Gastroesophageal sphincter (tissue), 3 donors: ENCODE measurements at regions not wholly inside any gene's neighbourhood (a gene's known extent, or its start where the extent isn't known, plus 50 kb on each side); places are given as distances from the start of the nearest gene placed in this dataset.

Experiments used
- EP300 ChIP-seq: sonication (generic); formaldehyde crosslinking; IDR thresholded peaks from one replicate; pipeline ENCODE4 v1.6.1; 2017; ENCODE audit warnings: antibody characterized with exemption, mild to moderate bottlenecking
- POLR2A ChIP-seq, 2 donors: fragments of 450-650 bp; IDR thresholded peaks; one replicate each; pipeline ENCODE4 v1.6.1; 2017; ENCODE audit warnings: antibody characterized with exemption in 2 of 2, mild to moderate bottlenecking in 2 of 2, moderate library complexity in 1 of 2
- TF ChIP-seq, protein P1 (sequence below), 4 experiments: fragments of 200-600 bp in 2 of 4; fragments of 450-650 bp in 2 of 4; sonication (generic) in 1 of 4; IDR thresholded peaks; one replicate each; pipeline ENCODE4 v1.5.1; 2017 to 2019; ENCODE audit warnings: antibody characterized with exemption in 4 of 4, mild to moderate bottlenecking in 2 of 4, moderate library complexity in 2 of 4

DNA sequence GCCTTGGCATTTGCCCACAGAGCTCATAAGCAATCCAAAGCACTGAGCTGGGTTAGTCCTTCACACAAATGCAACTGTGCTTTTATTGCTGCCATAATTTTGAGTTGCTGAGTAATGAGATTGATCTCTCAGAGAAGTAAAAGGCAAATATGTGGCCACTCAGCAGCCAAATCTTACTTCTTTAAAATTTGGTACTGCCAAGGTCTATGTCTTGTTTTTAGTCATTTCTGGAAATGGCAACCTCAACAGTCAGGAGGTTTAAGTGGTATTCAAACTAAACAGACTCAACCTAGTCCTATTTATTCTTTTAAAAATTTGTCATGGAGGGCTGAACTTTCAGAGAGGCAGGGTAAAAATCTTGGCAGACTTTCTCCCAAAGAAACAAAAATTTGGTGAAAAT, 216.4 kb upstream of the GJB5 start:
- TF ChIP-seq, protein P1, sequence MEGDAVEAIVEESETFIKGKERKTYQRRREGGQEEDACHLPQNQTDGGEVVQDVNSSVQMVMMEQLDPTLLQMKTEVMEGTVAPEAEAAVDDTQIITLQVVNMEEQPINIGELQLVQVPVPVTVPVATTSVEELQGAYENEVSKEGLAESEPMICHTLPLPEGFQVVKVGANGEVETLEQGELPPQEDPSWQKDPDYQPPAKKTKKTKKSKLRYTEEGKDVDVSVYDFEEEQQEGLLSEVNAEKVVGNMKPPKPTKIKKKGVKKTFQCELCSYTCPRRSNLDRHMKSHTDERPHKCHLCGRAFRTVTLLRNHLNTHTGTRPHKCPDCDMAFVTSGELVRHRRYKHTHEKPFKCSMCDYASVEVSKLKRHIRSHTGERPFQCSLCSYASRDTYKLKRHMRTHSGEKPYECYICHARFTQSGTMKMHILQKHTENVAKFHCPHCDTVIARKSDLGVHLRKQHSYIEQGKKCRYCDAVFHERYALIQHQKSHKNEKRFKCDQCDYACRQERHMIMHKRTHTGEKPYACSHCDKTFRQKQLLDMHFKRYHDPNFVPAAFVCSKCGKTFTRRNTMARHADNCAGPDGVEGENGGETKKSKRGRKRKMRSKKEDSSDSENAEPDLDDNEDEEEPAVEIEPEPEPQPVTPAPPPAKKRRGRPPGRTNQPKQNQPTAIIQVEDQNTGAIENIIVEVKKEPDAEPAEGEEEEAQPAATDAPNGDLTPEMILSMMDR (IDR thresholded peaks at IDR 0.05): no peak
- TF ChIP-seq EP300: no peak
- TF ChIP-seq POLR2A (IDR thresholded peaks at IDR 0.05): no peak
